ENCODE measurements at regions not wholly inside any gene's neighbourhood (a gene's known extent, or its start where the extent isn't known, plus 50 kb on each side); places are given as distances from the start of the nearest gene placed in this dataset.

GRCh38 chr1:185645162-185645640 is 89.0 kb upstream of the HMCN1 start:
- H3K79me2 ChIP-seq (ENCODE audit: insufficient read depth, low read length), result no peaks in the 10 kb centered on the region
- H3K9me2 ChIP-seq (replicated peaks; ENCODE audit: insufficient read depth, low read length), result no peaks in the 10 kb centered on the region
- H3K27ac ChIP-seq (ENCODE audit: low read depth, low read length), result no peak overlapping the region
- no peak overlapping the region for H2AFZ ChIP-seq (ENCODE audit: low read depth, low read length, severe bottlenecking)
- TF ChIP-seq EZH2phosphoT487 (conservative IDR thresholded peaks at IDR 0.05; ENCODE audit: low read length) (no peak), CTCF (IDR thresholded peaks at IDR 0.05; ENCODE audit: insufficient read depth, low read length, poor library complexity, severe bottlenecking) (no peak)
- H3K27me3 ChIP-seq (ENCODE audit: low read length), result no peaks in the 10 kb centered on the region
- H3K36me3 ChIP-seq (ENCODE audit: low read length), result no peaks in the 10 kb centered on the region
- no peaks in the 10 kb centered on the region for H3F3A ChIP-seq (ENCODE audit: insufficient read depth)
- H4K20me1 ChIP-seq (ENCODE audit: low read depth, low read length), result no peaks in the 10 kb centered on the region
- no peaks in the 10 kb centered on the region for H3K9me3 ChIP-seq (ENCODE audit: insufficient read depth, low read length)
- no peak overlapping the region for H3K4me3 ChIP-seq (ENCODE audit: insufficient read depth, low read length, poor library complexity, severe bottlenecking)
- no peak overlapping the region for H3K4me2 ChIP-seq (ENCODE audit: low read depth, low read length, poor library complexity, severe bottlenecking)
- no peak overlapping the region for H3K9ac ChIP-seq (ENCODE audit: low read length)

GRCh38 chr1:185644531-185644930 is 89.7 kb upstream of the HMCN1 start:
- Histone ChIP-seq H4K20me1 (ENCODE audit: low read depth, low read length) (no peaks in the 10 kb centered on the region), H3K9me2 (replicated peaks; ENCODE audit: insufficient read depth, low read length) (no peaks in the 10 kb centered on the region), H3K79me2 (ENCODE audit: insufficient read depth, low read length) (no peaks in the 10 kb centered on the region), H3K9me3 (ENCODE audit: insufficient read depth, low read length) (no peaks in the 10 kb centered on the region), H3F3A (ENCODE audit: insufficient read depth) (no peaks in the 10 kb centered on the region), H2AFZ (ENCODE audit: low read depth, low read length, severe bottlenecking) (no peak overlapping the region), H3K36me3 (ENCODE audit: low read length) (no peaks in the 10 kb centered on the region), H3K9ac (ENCODE audit: low read length) (no peak overlapping the region), H3K4me3 (ENCODE audit: insufficient read depth, low read length, poor library complexity, severe bottlenecking) (no peak overlapping the region), H3K27me3 (ENCODE audit: low read length) (no peaks in the 10 kb centered on the region), H3K4me2 (ENCODE audit: low read depth, low read length, poor library complexity, severe bottlenecking) (no peak overlapping the region), H3K27ac (ENCODE audit: low read depth, low read length) (no peak overlapping the region)
- TF ChIP-seq CTCF (IDR thresholded peaks at IDR 0.05; ENCODE audit: insufficient read depth, low read length, poor library complexity, severe bottlenecking), result no peak

- TF ChIP-seq EZH2phosphoT487 (conservative IDR thresholded peaks at IDR 0.05; ENCODE audit: low read length), result no peak
- no peak for TF ChIP-seq CTCF (IDR thresholded peaks at IDR 0.05; ENCODE audit: insufficient read depth, low read length, poor library complexity, severe bottlenecking)
- Histone ChIP-seq H3K4me2 (ENCODE audit: low read depth, low read length, poor library complexity, severe bottlenecking) (no peak overlapping the region), H3K36me3 (ENCODE audit: low read length) (no peaks in the 10 kb centered on the region), H3K9me2 (replicated peaks; ENCODE audit: insufficient read depth, low read length) (no peaks in the 10 kb centered on the region), H3K9ac (ENCODE audit: low read length) (no peak overlapping the region), H3K79me2 (ENCODE audit: insufficient read depth, low read length) (no peaks in the 10 kb centered on the region), H3K9me3 (ENCODE audit: insufficient read depth, low read length) (no peaks in the 10 kb centered on the region; the same call in 1 of the 2 replicates), H3K27me3 (ENCODE audit: low read length) (no peaks in the 10 kb centered on the region), H3K4me3 (ENCODE audit: insufficient read depth, low read length, poor library complexity, severe bottlenecking) (no peak overlapping the region), H4K20me1 (ENCODE audit: low read depth, low read length) (no peaks in the 10 kb centered on the region), H3K27ac (ENCODE audit: low read depth, low read length) (no peak overlapping the region), H3F3A (ENCODE audit: insufficient read depth) (no peaks in the 10 kb centered on the region), H2AFZ (ENCODE audit: low read depth, low read length, severe bottlenecking) (no peak overlapping the region)
Observed at GRCh38 chr1:185636848-185637247, 97.3 kb upstream of the HMCN1 start.

Measured in SU-DHL-6 (cell line).